ENCODE measurements at regions not wholly inside any gene's neighbourhood (a gene's known extent, or its start where the extent isn't known, plus 50 kb on each side); places are given as distances from the start of the nearest gene placed in this dataset.

DNA sequence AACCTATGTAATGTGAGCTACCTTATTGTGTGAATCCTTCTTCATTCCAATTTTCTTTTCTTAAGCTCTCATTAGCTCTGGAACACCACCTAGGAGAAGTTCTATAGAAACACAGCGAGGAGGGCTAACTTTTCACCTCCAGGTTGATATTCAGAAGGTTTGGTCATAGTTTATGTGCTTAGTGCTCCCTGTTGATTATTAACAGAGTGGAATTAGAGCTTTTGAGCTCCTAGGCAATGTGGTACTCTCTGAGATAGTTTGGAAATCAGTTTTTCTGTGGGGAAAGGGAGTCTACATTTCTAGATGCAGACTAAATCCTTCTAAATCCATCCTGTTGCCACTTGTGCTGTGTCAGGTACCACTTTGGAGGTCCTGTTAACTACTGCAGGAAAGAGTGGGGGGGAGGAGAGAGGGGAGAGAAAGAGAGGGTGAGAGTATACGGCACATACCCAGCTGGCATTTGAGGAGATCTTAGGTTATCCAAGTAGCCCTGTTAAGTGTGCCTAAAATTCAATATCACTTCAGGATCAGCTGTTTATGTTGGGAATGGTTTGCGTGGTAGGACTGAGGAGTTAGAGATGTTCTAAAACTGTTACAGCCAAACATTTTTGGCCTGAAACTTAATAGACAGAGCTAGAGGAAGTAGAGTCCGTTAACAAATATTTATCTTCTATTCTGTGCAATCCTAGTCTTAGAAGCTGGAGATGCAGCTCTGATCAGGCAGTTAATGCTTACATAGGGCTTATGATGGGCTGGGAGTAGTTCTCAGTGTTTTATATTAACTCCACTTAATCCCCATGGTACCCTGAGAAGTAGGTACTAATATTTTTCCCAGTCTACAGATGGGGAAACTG, 117.5 kb upstream of the PROK2 start:
- TF ChIP-seq CTCF (IDR thresholded peaks at IDR 0.05): no peak
- H3K36me3 Mint-ChIP-seq (ENCODE audit: low read depth): no peaks in the 10 kb centered on the region
- H3K4me3 Mint-ChIP-seq: no peak overlapping the region
- no peak overlapping the region for H3K27ac Mint-ChIP-seq
- DNase-seq: no peak
- peaks cover 3% of the 10 kb centered on the region for H3K4me1 Mint-ChIP-seq
- H3K27me3 Mint-ChIP-seq (ENCODE audit: low read depth, poor library complexity): peaks cover 18% of the 10 kb centered on the region
- no peaks in the 10 kb centered on the region for H3K9me3 Mint-ChIP-seq

DNA sequence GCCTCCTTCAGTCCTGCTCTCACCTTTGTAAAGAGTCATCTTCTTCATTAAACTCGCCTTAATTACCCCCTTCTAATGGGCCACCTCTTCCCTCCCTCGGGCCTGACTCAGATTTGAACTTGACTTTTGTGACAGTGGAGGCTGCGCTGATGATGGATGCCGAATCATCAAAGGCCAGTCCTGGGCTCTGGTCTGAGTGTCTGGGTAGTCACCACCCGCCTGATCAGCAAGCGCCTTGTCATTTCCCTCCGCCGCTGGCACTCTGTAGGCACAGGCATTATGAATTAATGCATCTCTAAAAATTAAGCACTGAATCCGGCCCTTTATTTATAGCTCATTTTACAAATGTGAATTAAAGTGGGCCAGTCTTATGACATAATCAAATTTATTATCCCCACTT, 116.7 kb upstream of the PROK2 start:
- Mint-ChIP-seq H3K9me3 (no peaks in the 10 kb centered on the region), H3K4me1 (no peaks in the 10 kb centered on the region), H3K27me3 (ENCODE audit: low read depth, poor library complexity) (peaks cover 23% of the 10 kb centered on the region), H3K4me3 (no peak overlapping the region), H3K36me3 (ENCODE audit: low read depth) (no peaks in the 10 kb centered on the region), H3K27ac (no peak overlapping the region)
- no peak for TF ChIP-seq CTCF (IDR thresholded peaks at IDR 0.05)
- DNase-seq: no peak

- H3K36me3 Mint-ChIP-seq (ENCODE audit: low read depth): no peaks in the 10 kb centered on the region
- no peak overlapping the region for H3K27ac Mint-ChIP-seq
- H3K27me3 Mint-ChIP-seq (ENCODE audit: low read depth, poor library complexity): peaks cover 35% of the 10 kb centered on the region
- H3K9me3 Mint-ChIP-seq: no peaks in the 10 kb centered on the region
- no peaks in the 10 kb centered on the region for H3K4me1 Mint-ChIP-seq
- no peak for TF ChIP-seq CTCF (IDR thresholded peaks at IDR 0.05)
- H3K4me3 Mint-ChIP-seq: no peak overlapping the region
- DNase-seq: no peak
Measured at GRCh38 chr3:71900057-71900456, 115.1 kb upstream of the PROK2 start.

DNA sequence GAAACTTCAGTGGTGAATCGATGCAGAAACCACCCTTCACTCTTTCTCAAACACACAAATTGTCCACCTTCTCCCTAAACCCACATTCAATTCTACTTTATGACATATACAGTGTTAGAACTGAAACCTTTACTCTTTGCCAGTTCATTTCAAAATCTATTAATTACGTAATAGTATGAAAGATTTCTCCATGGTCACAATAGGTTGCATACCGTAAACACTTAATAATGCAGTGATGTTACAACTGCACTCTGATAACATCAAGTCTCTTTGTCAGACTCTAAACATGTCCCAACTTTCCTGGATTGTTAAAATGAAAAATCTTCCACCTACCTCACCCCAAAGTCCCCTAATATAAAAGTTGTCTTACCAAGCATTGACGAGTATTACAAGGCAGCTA, 111.8 kb upstream of the PROK2 start:
- TF ChIP-seq CTCF (IDR thresholded peaks at IDR 0.05): no peak
- no peaks in the 10 kb centered on the region for H3K4me1 Mint-ChIP-seq
- no peak overlapping the region for H3K27ac Mint-ChIP-seq
- H3K4me3 Mint-ChIP-seq: no peak overlapping the region
- peaks cover 26% of the 10 kb centered on the region for H3K27me3 Mint-ChIP-seq (ENCODE audit: low read depth, poor library complexity)
- no peak for DNase-seq
- no peaks in the 10 kb centered on the region for H3K9me3 Mint-ChIP-seq
- H3K36me3 Mint-ChIP-seq (ENCODE audit: low read depth): no peaks in the 10 kb centered on the region

GRCh38 chr3:71893702-71894479, 108.9 kb upstream of the PROK2 start:
- Mint-ChIP-seq H3K36me3 (ENCODE audit: low read depth) (no peaks in the 10 kb centered on the region), H3K27ac (no peak overlapping the region), H3K9me3 (no peaks in the 10 kb centered on the region), H3K4me3 (no peak overlapping the region), H3K27me3 (ENCODE audit: low read depth, poor library complexity) (peaks cover 30% of the 10 kb centered on the region), H3K4me1 (no peaks in the 10 kb centered on the region)
- no peak for DNase-seq
- TF ChIP-seq CTCF (IDR thresholded peaks at IDR 0.05): no peak
